ENCODE measurements at regions not wholly inside any gene's neighbourhood (a gene's known extent, or its start where the extent isn't known, plus 50 kb on each side); places are given as distances from the start of the nearest gene placed in this dataset.

DNA sequence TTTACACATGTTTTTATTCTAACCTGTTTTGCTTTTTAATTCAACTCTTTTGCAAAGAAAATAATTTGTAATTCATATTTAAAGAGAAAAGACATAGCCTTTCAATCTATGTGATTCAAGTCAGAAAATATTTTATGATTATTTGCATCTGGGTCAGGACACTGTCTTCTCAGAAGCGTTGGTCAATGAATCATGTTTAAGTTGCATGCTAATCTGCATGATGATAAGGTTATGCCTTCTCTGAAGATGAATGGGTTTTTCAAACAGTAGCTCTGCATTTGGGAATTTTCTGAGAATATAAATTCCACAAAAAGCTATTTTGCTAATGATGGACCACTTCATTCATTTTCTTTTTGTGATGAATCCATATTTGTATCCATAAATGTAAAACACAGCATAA is 282.5 kb downstream of the TMA16 start:
- Histone ChIP-seq H3K9me3 (ENCODE audit: low read depth) (no peaks in the 10 kb centered on the region), H3K4me3 (no peak overlapping the region), H3K4me1 (ENCODE audit: low read depth) (no peaks in the 10 kb centered on the region), H3K27ac (no peak overlapping the region), H3K36me3 (no peaks in the 10 kb centered on the region), H3K27me3 (no peaks in the 10 kb centered on the region)
- TF ChIP-seq, protein P1, sequence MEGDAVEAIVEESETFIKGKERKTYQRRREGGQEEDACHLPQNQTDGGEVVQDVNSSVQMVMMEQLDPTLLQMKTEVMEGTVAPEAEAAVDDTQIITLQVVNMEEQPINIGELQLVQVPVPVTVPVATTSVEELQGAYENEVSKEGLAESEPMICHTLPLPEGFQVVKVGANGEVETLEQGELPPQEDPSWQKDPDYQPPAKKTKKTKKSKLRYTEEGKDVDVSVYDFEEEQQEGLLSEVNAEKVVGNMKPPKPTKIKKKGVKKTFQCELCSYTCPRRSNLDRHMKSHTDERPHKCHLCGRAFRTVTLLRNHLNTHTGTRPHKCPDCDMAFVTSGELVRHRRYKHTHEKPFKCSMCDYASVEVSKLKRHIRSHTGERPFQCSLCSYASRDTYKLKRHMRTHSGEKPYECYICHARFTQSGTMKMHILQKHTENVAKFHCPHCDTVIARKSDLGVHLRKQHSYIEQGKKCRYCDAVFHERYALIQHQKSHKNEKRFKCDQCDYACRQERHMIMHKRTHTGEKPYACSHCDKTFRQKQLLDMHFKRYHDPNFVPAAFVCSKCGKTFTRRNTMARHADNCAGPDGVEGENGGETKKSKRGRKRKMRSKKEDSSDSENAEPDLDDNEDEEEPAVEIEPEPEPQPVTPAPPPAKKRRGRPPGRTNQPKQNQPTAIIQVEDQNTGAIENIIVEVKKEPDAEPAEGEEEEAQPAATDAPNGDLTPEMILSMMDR (IDR thresholded peaks at IDR 0.05; ENCODE audit: low read depth, low read length) = no peak
- DNase-seq (ENCODE audit: low read depth in 1 of 2, low spot score in 1 of 2) = no peak

DNA sequence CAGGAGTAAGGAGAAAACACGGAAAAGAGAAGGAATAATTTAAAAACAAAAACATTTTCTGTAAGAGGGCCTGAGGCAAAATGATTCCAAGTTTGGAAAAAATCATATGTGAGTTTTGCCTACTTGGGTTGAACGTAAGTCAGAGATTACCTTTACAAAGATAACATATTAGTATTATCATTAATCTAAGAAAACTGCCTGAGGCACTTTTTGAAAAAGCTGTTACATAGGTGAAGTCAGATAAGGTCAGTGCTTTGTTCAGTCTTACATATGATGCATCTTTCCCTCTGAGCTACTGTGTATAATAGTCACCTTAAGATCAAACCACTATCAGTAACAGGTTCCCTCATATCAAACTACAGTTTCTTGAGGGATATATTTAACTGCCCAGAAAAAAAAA is 287.2 kb downstream of the TMA16 start:
- Histone ChIP-seq H3K4me3 (no peak overlapping the region), H3K36me3 (no peaks in the 10 kb centered on the region), H3K4me1 (ENCODE audit: low read depth) (no peaks in the 10 kb centered on the region), H3K9me3 (ENCODE audit: low read depth) (no peaks in the 10 kb centered on the region), H3K27me3 (no peaks in the 10 kb centered on the region), H3K27ac (no peak overlapping the region)
- TF ChIP-seq, protein P1 (IDR thresholded peaks at IDR 0.05; ENCODE audit: low read depth, low read length) = no peak
- no peak for DNase-seq (ENCODE audit: low read depth in 1 of 2, low spot score in 1 of 2)

DNA sequence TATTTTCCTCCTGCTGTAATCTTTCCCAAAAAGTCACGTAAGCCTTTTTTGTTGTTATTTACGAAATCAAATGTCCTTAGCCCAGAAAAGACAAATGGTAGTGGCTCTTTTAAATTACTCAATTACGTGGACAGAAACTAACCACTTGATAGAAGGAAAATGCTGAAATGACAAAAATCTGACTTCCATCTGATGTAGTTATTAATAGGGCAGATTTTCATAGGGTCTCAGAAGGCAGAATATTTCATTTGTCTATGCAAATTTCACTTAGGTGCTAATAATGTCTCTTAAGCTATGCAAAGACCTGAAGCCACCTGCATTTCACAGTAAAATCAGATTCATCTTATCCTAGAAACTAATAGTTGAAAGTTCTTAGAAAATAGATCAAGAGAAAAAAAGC is 295.7 kb downstream of the TMA16 start:
- Histone ChIP-seq H3K4me3 (no peak overlapping the region), H3K27ac (no peak overlapping the region), H3K4me1 (ENCODE audit: low read depth) (no peaks in the 10 kb centered on the region), H3K27me3 (no peaks in the 10 kb centered on the region), H3K9me3 (ENCODE audit: low read depth) (no peaks in the 10 kb centered on the region), H3K36me3 (no peaks in the 10 kb centered on the region)
- no peak for DNase-seq (ENCODE audit: low read depth in 1 of 2, low spot score in 1 of 2)
- TF ChIP-seq, protein P1 (IDR thresholded peaks at IDR 0.05; ENCODE audit: low read depth, low read length) = no peak

DNA sequence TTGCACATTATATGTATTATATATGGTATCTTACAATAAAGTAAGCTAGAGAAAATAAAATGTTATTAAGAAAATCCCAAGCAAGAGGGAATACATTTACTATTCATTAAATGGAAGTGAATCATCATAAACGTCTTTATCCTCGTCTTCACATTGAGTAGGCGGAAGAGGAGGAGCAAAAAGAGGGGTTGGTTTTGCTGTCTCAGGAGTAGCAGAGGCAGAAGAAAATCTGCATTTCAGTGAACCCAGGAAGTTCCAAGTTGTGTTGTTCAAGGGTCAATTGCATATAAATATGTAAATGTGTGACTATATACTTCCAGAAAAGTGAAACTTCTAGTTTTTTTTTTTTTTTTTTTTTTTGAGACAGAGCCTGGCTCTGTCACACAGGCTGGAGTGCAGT is 301.4 kb downstream of the TMA16 start:
- H3K4me1 ChIP-seq (ENCODE audit: low read depth) = no peaks in the 10 kb centered on the region
- TF ChIP-seq, protein P1 (IDR thresholded peaks at IDR 0.05; ENCODE audit: low read depth, low read length) = no peak
- DNase-seq (ENCODE audit: low read depth in 1 of 2, low spot score in 1 of 2) = no peak
- no peak overlapping the region for H3K27ac ChIP-seq
- H3K4me3 ChIP-seq = no peak overlapping the region
- no peaks in the 10 kb centered on the region for H3K27me3 ChIP-seq
- H3K9me3 ChIP-seq (ENCODE audit: low read depth) = no peaks in the 10 kb centered on the region
- no peaks in the 10 kb centered on the region for H3K36me3 ChIP-seq

DNA sequence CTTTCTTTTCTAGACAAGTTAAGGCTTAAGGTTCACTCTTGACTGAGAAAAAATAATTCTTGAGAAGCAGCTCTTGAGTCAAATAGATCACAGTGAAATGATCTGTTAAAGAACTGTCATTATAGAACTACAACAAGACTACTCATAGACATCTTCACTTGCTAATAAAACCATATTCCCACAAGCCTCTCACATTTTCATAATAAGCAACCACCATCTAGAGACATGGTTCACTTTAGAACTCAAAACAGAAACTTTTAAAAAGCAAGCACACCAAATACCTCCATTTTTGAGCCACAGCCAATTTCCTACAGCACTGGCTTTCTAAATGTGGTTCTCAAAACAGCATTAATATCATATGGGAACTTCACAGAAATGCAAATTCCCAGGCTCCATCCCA is 309.5 kb downstream of the TMA16 start:
- no peak for DNase-seq (ENCODE audit: low read depth in 1 of 2, low spot score in 1 of 2)
- TF ChIP-seq, protein P1 (IDR thresholded peaks at IDR 0.05; ENCODE audit: low read depth, low read length) = no peak
- H3K4me1 ChIP-seq (ENCODE audit: low read depth) = no peaks in the 10 kb centered on the region
- H3K27me3 ChIP-seq = no peaks in the 10 kb centered on the region
- H3K36me3 ChIP-seq = no peaks in the 10 kb centered on the region
- no peak overlapping the region for H3K27ac ChIP-seq
- H3K9me3 ChIP-seq (ENCODE audit: low read depth) = no peaks in the 10 kb centered on the region
- H3K4me3 ChIP-seq = no peak overlapping the region

DNA sequence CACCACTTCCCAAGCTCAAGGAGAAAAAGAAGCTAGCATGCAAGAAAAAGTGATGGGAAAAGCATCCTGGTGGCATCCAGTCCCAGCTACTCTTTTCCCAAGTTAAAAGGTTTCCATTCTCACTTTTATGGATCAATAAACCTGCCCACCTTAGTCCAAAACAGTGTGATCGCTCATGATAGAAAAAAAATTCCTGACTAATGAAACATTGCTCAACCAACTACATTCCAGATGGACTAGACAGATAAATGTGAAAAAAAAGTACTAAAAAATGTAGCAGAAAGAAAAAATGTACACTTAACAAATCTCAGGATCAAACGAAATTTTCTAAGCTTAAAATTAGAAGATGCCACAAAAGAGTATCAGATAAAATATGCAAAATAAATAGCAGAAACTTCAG is 312.2 kb downstream of the TMA16 start:
- DNase-seq (ENCODE audit: low read depth in 1 of 2, low spot score in 1 of 2) = no peak
- TF ChIP-seq, protein P1 (IDR thresholded peaks at IDR 0.05; ENCODE audit: low read depth, low read length) = no peak

More for the DNA sequence above, 312.2 kb downstream of the TMA16 start:
- Histone ChIP-seq H3K4me1 (ENCODE audit: low read depth) (no peaks in the 10 kb centered on the region), H3K36me3 (no peaks in the 10 kb centered on the region), H3K27ac (no peak overlapping the region), H3K4me3 (no peak overlapping the region), H3K27me3 (no peaks in the 10 kb centered on the region), H3K9me3 (ENCODE audit: low read depth) (no peaks in the 10 kb centered on the region)
